CD4-positive, CD25-positive, alpha-beta regulatory T cell (primary cell): ENCODE measurements at regions not wholly inside any gene's neighbourhood (a gene's known extent, or its start where the extent isn't known, plus 50 kb on each side); places are given as distances from the start of the nearest gene placed in this dataset.

Experiments
- ATAC-seq, 2 donors: fragments of 150-1000 bp; cut with Tn5 transposase; one replicate each; pipeline ENCODE4 v1.10.0; 2021; ENCODE audit warnings: low read depth in 2 of 2, moderate number of reproducible peaks in 2 of 2, moderate library complexity in 1 of 2
- DNase-seq, 3 donors: peaks; one replicate each; pipeline versions ENCODE4 v3.0.0 to v3.0.0-alpha.2; 2012 to 2022; ENCODE audit warnings: mixed read lengths in 1 of 3
- H3K27ac ChIP-seq: one replicate; pipeline ENCODE4 v1.7.0; 2013; ENCODE audit warnings: mild to moderate bottlenecking, low read length; ENCODE audit not compliant: insufficient read depth, poor library complexity, severe bottlenecking
- H3K27me3 ChIP-seq: one replicate; pipeline ENCODE4 v1.7.0; 2013; ENCODE audit warnings: low read length; ENCODE audit not compliant: control insufficient read depth, insufficient read depth
- H3K36me3 ChIP-seq: one replicate; pipeline ENCODE4 v1.7.0; 2013; ENCODE audit warnings: mild to moderate bottlenecking, low read length, moderate library complexity; ENCODE audit not compliant: control insufficient read depth, insufficient read depth
- H3K4me1 ChIP-seq: 2 replicates; pipeline ENCODE4 v1.7.0; 2013; ENCODE audit warnings: mild to moderate bottlenecking, low read length; ENCODE audit not compliant: insufficient read depth, control insufficient read depth, poor library complexity, severe bottlenecking
- H3K4me3 ChIP-seq: one replicate; pipeline ENCODE4 v1.7.0; 2013; ENCODE audit warnings: low read depth, mild to moderate bottlenecking, low read length, moderate library complexity
- H3K9me3 ChIP-seq, 2 experiments: 1 replicate in 1 of 2; 2 replicates in 1 of 2; pipeline ENCODE4 v1.7.0; 2013; ENCODE audit warnings: low read length in 2 of 2, mild to moderate bottlenecking in 1 of 2, moderate library complexity in 1 of 2; ENCODE audit not compliant: control insufficient read depth in 2 of 2
- H3K27ac Mint-ChIP-seq, 3 donors: one replicate each; pipeline ENCODE4 v1.8.0; 2020 to 2022; ENCODE audit warnings: mild to moderate bottlenecking in 3 of 3, mixed read lengths in 3 of 3, moderate library complexity in 2 of 3
- H3K27me3 Mint-ChIP-seq: one replicate; pipeline ENCODE4 v1.8.0; 2022; ENCODE audit warnings: mild to moderate bottlenecking, mixed read lengths
- H3K36me3 Mint-ChIP-seq: one replicate; pipeline ENCODE4 v1.8.0; 2020; ENCODE audit warnings: mixed read lengths
- H3K4me1 Mint-ChIP-seq, 4 donors: one replicate each; pipeline ENCODE4 v1.8.0; 2020 to 2022; ENCODE audit warnings: mixed read lengths in 4 of 4, mild to moderate bottlenecking in 1 of 4
- H3K4me3 Mint-ChIP-seq, 4 donors: one replicate each; pipeline ENCODE4 v1.8.0; 2020 to 2022; ENCODE audit warnings: mild to moderate bottlenecking in 4 of 4, mixed read lengths in 4 of 4, moderate library complexity in 3 of 4
- H3K9me3 Mint-ChIP-seq, 7 donors: one replicate each; pipeline ENCODE4 v1.8.0; 2020 to 2022; ENCODE audit warnings: mixed read lengths in 7 of 7, mild to moderate bottlenecking in 3 of 7, moderate library complexity in 2 of 7

DNA sequence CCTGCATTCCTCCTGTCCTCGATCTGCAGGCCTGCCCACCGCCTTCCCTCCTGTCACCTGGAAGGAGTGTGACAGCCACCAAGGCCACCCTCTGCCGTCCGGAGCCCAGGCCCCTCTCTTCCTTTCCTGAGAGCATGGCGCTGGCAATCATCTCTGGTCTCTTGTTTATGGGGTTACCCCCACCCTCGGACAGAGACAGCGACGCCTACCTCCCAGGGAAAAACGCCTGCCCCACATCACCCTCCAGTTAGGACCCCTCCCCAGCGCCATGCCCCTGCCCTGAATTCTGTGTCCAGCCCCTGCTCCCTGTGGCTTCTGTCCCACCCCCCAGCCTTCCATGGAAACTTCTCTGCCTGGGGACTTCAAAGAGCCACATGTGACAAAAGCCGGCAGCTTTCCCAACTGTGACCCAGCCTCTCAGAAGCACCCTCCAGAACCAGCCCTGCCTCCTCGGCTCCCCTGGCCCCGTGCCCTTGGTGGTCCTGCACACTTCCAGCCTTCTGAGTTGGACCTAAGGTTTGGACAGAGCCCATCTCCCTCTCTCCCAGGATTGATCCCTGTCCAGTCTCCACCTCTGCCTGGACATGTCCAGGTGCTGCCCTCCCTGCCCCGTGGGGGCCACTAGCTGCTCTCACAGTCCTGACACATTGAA, 145.0 kb upstream of the HDAC4 start:
- H3K36me3 Mint-ChIP-seq = no peaks in the 10 kb centered on the region
- no peak overlapping the region for H3K4me3 ChIP-seq
- peak overlapping the region in 1 of 4 donors; percentile 39 for H3K4me3 Mint-ChIP-seq
- peaks cover 0 to 3% (median 0%) of the 10 kb centered on the region in 7 donors for H3K9me3 Mint-ChIP-seq
- no peak overlapping the region for H3K27ac ChIP-seq
- peaks cover 13% of the 10 kb centered on the region for H3K27me3 Mint-ChIP-seq
- DNase-seq (no peak), ATAC-seq (no peak)
- H3K4me1 ChIP-seq = peaks cover 11% of the 10 kb centered on the region
- H3K27me3 ChIP-seq = no peaks in the 10 kb centered on the region
- no peaks in the 10 kb centered on the region for H3K36me3 ChIP-seq
- peaks cover 0 to 46% (median 24%) of the 10 kb centered on the region in 4 donors for H3K4me1 Mint-ChIP-seq
- peak overlapping the region in 1 of 3 donors; percentile 38 for H3K27ac Mint-ChIP-seq
- H3K9me3 ChIP-seq = no peaks in the 10 kb centered on the region

DNA sequence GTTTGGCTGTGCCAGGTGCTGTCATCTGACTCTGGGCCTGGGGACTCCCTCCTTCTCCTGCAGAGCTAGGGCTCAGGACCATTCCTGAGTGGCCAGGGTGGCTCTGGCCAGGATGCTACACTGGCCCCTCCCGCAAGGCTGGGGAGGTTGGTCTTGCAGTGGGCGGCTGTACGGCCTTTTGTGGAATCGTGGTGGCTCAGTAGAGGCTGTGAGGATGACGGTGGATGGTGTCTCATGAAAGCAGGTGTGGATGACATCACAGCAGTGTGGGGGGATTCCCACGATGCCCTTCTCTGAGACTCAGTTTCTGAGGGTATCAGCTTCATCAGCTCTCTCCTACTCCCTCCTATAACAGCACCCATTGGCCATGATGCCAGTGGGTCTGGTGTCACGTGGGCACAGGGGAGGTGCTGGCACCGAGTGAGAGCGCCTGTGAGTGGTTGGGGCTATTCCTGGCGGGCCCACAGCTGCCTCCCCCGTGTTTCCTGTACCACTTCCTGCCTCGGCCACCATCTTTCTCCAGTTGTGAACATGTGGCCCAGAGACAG, 144.2 kb upstream of the HDAC4 start:
- Histone ChIP-seq H3K4me3 (no peak overlapping the region), H3K27ac (no peak overlapping the region), H3K36me3 (no peaks in the 10 kb centered on the region), H3K4me1 (peaks cover 11% of the 10 kb centered on the region), H3K27me3 (no peaks in the 10 kb centered on the region), H3K9me3 (no peaks in the 10 kb centered on the region)
- Mint-ChIP-seq H3K27ac (no peak overlapping the region), H3K4me3 (peak overlapping the region in 1 of 4 donors; percentile 43), H3K4me1 (peaks cover 0 to 46% (median 23%) of the 10 kb centered on the region in 4 donors), H3K36me3 (no peaks in the 10 kb centered on the region), H3K9me3 (peaks cover 0 to 3% (median 0%) of the 10 kb centered on the region in 7 donors), H3K27me3 (peaks cover 13% of the 10 kb centered on the region)
- DNase-seq = peak in 2 of 3 donors; percentile 22 to 52
- peak; percentile 26 to 50 for ATAC-seq

DNA sequence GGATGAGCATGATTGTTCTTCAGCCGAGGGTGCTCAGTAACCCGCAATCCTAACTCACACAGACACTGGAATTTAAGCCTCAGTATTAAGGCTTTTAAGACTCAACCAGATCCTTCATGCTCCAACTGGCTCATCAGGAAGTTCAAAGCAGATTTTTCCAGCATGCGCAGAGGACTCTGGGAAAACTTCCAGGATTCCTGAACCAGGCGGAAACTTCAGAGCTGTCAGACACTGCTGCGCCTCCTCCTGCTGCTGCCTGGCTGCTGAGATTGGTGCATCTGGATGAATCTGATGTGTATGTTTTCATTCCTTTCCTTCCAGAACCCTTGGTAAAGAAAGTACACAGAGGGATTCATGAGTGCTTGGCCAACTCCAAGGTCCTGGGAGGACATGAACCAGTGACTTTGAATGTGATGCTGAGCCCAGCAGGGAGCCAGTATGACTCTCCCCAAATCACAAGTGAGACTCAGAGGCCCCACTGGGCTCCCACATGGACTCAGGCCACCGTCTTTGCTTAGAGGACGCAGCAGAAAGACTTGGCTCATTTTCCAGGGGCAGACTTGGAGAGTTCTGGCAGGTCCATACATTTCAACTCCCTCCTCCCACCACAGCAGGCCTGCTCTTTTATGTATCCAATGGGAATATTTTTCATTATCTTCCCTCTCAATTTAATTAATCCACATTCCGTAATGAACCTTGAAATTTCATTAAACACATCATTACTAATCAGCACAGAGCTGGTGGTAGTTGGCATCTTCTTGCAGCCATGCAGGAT, 143.5 kb upstream of the HDAC4 start:
- no peak overlapping the region for H3K4me3 Mint-ChIP-seq
- DNase-seq (no peak), ATAC-seq (no peak)

GRCh38 chr2:239543702-239544101, 142.9 kb upstream of the HDAC4 start:
- no peaks in the 10 kb centered on the region for H3K36me3 Mint-ChIP-seq
- H3K4me1 Mint-ChIP-seq = peaks cover 0 to 37% (median 16%) of the 10 kb centered on the region in 4 donors
- no peak overlapping the region for H3K27ac Mint-ChIP-seq
- no peak for ATAC-seq
- no peak overlapping the region for H3K4me3 ChIP-seq
- peaks cover 0 to 3% (median 0%) of the 10 kb centered on the region in 7 donors for H3K9me3 Mint-ChIP-seq
- no peak overlapping the region for H3K27ac ChIP-seq
- H3K9me3 ChIP-seq = no peaks in the 10 kb centered on the region
- no peak for DNase-seq
- H3K27me3 ChIP-seq = no peaks in the 10 kb centered on the region
- H3K36me3 ChIP-seq = no peaks in the 10 kb centered on the region
- H3K27me3 Mint-ChIP-seq = peaks cover 13% of the 10 kb centered on the region
- no peak overlapping the region for H3K4me3 Mint-ChIP-seq
- H3K4me1 ChIP-seq = peaks cover 7% of the 10 kb centered on the region

More for the DNA sequence above, 143.5 kb upstream of the HDAC4 start:
- Histone ChIP-seq H3K9me3 (no peaks in the 10 kb centered on the region), H3K4me3 (no peak overlapping the region), H3K4me1 (peaks cover 11% of the 10 kb centered on the region), H3K36me3 (no peaks in the 10 kb centered on the region), H3K27me3 (no peaks in the 10 kb centered on the region), H3K27ac (no peak overlapping the region)
- peaks cover 0 to 3% (median 0%) of the 10 kb centered on the region in 7 donors for H3K9me3 Mint-ChIP-seq
- no peak overlapping the region for H3K27ac Mint-ChIP-seq
- H3K27me3 Mint-ChIP-seq = peaks cover 13% of the 10 kb centered on the region
- no peaks in the 10 kb centered on the region for H3K36me3 Mint-ChIP-seq
- peaks cover 0 to 43% (median 20%) of the 10 kb centered on the region in 4 donors for H3K4me1 Mint-ChIP-seq

- Mint-ChIP-seq H3K27ac (no peak overlapping the region), H3K36me3 (no peaks in the 10 kb centered on the region), H3K9me3 (peaks cover 0 to 3% (median 0%) of the 10 kb centered on the region in 7 donors), H3K4me3 (no peak overlapping the region), H3K4me1 (peaks cover 0 to 13% (median 5%) of the 10 kb centered on the region in 4 donors), H3K27me3 (peaks cover 18% of the 10 kb centered on the region)
- Histone ChIP-seq H3K36me3 (no peaks in the 10 kb centered on the region), H3K9me3 (no peaks in the 10 kb centered on the region), H3K4me1 (no peaks in the 10 kb centered on the region), H3K27me3 (no peaks in the 10 kb centered on the region), H3K27ac (no peak overlapping the region), H3K4me3 (no peak overlapping the region)
- no peak for ATAC-seq
- DNase-seq = no peak
Observed at GRCh38 chr2:239540174-239540573, 139.4 kb upstream of the HDAC4 start.

- H3K27ac ChIP-seq = no peak overlapping the region
- H3K36me3 Mint-ChIP-seq = no peaks in the 10 kb centered on the region
- H3K4me1 Mint-ChIP-seq = peaks cover 0 to 8% (median 3%) of the 10 kb centered on the region in 4 donors
- H3K4me3 ChIP-seq = no peak overlapping the region
- ATAC-seq = no peak
- H3K36me3 ChIP-seq = no peaks in the 10 kb centered on the region
- H3K27me3 ChIP-seq = no peaks in the 10 kb centered on the region
- H3K4me3 Mint-ChIP-seq = no peak overlapping the region
- peaks cover 0 to 4% of the 10 kb centered on the region in 2 experiments for H3K9me3 ChIP-seq
- DNase-seq = no peak
- peaks cover 0 to 8% (median 0%) of the 10 kb centered on the region in 7 donors for H3K9me3 Mint-ChIP-seq
- H3K4me1 ChIP-seq = no peaks in the 10 kb centered on the region
- peaks cover 18% of the 10 kb centered on the region for H3K27me3 Mint-ChIP-seq
- no peak overlapping the region for H3K27ac Mint-ChIP-seq
Observed at GRCh38 chr2:239539776-239540100, 138.9 kb upstream of the HDAC4 start.

DNA sequence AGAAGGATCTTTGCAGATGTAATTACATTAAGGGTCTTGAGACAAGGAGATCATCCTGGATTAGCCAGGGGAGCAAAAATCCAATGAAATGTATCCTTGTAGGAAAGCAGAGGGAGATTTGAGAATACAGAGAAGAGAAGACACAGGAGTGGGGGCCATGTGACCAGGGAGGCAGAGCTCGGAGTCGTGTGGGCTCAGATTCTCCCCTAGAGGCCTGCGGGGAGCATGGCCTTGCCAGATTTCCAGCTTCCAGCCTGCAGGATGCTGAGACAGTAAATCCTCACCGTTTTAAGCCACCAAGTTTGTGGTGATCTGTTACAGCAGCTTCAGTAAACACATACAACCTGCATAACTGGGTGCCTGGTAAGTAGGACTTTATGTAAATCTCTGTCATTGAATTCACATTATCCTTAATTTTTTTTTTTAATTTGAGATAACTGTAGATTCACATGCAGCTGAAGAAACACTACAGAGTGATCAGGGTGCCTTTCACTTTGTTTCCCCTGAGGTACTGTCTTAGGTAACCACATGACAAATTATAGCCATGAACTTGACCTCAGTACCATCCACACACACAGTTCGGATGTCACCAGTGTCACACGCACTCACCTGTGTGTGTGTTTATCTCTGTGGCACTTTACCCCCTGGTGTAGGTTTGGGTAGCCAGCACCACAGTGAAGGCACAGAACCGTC, 138.4 kb upstream of the HDAC4 start:
- ATAC-seq (no peak), DNase-seq (no peak)
- Mint-ChIP-seq H3K4me1 (peaks cover 0 to 3% (median 1%) of the 10 kb centered on the region in 4 donors), H3K4me3 (no peak overlapping the region), H3K27me3 (peaks cover 18% of the 10 kb centered on the region), H3K36me3 (no peaks in the 10 kb centered on the region), H3K9me3 (peaks cover 0 to 8% (median 0%) of the 10 kb centered on the region in 7 donors), H3K27ac (no peak overlapping the region)
- no peaks in the 10 kb centered on the region for H3K36me3 ChIP-seq
- H3K27ac ChIP-seq = no peak overlapping the region
- no peaks in the 10 kb centered on the region for H3K4me1 ChIP-seq
- H3K4me3 ChIP-seq = no peak overlapping the region
- H3K27me3 ChIP-seq = no peaks in the 10 kb centered on the region
- H3K9me3 ChIP-seq = peaks cover 0 to 7% of the 10 kb centered on the region in 2 experiments
